Loucy (cell line): ENCODE measurements at regions not wholly inside any gene's neighbourhood (a gene's known extent, or its start where the extent isn't known, plus 50 kb on each side); places are given as distances from the start of the nearest gene placed in this dataset.

Experiments
- H2AFZ ChIP-seq: fragments of 200-600 bp; sonication (generic); 2 replicates; pipeline ENCODE4 v1.6.0; 2016; ENCODE audit warnings: antibody characterized with exemption, mild to moderate bottlenecking, low read length, moderate library complexity
- H3F3A ChIP-seq: fragments of 200-600 bp; 2 replicates; pipeline ENCODE4 v1.6.0; 2016; ENCODE audit warnings: antibody characterized with exemption, low read depth, mild to moderate bottlenecking
- H3K27me3 ChIP-seq: fragments of 200-600 bp; sonication (generic); 2 replicates; pipeline ENCODE4 v1.6.1; 2014; ENCODE audit warnings: low read length, mild to moderate bottlenecking; ENCODE audit not compliant: insufficient read depth, poor library complexity, severe bottlenecking
- H3K36me3 ChIP-seq: fragments of 200-600 bp; sonication (generic); 2 replicates; pipeline ENCODE4 v1.6.1; 2016; ENCODE audit warnings: low read length; ENCODE audit not compliant: insufficient read depth
- H3K4me1 ChIP-seq: fragments of 200-600 bp; sonication (generic); 2 replicates; pipeline ENCODE4 v1.5.1; 2014; ENCODE audit warnings: low read length, mild to moderate bottlenecking; ENCODE audit not compliant: insufficient read depth, poor library complexity, severe bottlenecking
- H3K4me2 ChIP-seq: fragments of 200-600 bp; sonication (generic); 2 replicates; pipeline ENCODE4 v1.6.0; 2014; ENCODE audit warnings: antibody characterized with exemption, low read length, low read depth, mild to moderate bottlenecking; ENCODE audit not compliant: poor library complexity, severe bottlenecking
- H3K4me3 ChIP-seq: fragments of 200-600 bp; sonication (generic); 2 replicates; pipeline ENCODE4 v1.5.1; 2014; ENCODE audit warnings: low read length, mild to moderate bottlenecking, mixed read lengths; ENCODE audit not compliant: poor library complexity, severe bottlenecking
- H3K79me2 ChIP-seq: fragments of 200-600 bp; sonication (generic); 2 replicates; pipeline ENCODE4 v1.6.1; 2014; ENCODE audit warnings: low read length; ENCODE audit not compliant: insufficient read depth
- H3K9ac ChIP-seq: fragments of 200-600 bp; sonication (generic); 2 replicates; pipeline ENCODE4 v1.6.0; 2014; ENCODE audit warnings: mild to moderate bottlenecking, low read depth, low read length, moderate library complexity; ENCODE audit not compliant: poor library complexity, severe bottlenecking
- H3K9me2 ChIP-seq: fragments of 200-600 bp; sonication (generic); replicated peaks from 2 replicates; pipeline ENCODE4 v1.6.1; 2016; ENCODE audit warnings: low read depth, low read length, mixed read lengths
- H3K9me3 ChIP-seq: fragments of 200-600 bp; sonication (generic); 2 replicates; pipeline ENCODE4 v1.6.1; 2014; ENCODE audit warnings: mild to moderate bottlenecking, antibody characterized with exemption, low read length, low read depth; ENCODE audit not compliant: insufficient read depth
- H4K20me1 ChIP-seq: fragments of 200-600 bp; sonication (generic); 2 replicates; pipeline ENCODE4 v1.6.0; 2014; ENCODE audit warnings: antibody characterized with exemption, low read length, mild to moderate bottlenecking; ENCODE audit not compliant: insufficient read depth, poor library complexity, severe bottlenecking
- CTCF ChIP-seq: fragments of 200-600 bp; sonication (generic); conservative IDR thresholded peaks from 2 replicates; pipeline ENCODE4 v1.5.1; 2014; ENCODE audit warnings: mild to moderate bottlenecking, antibody characterized with exemption, low read length
- EZH2phosphoT487 ChIP-seq: fragments of 200-600 bp; IDR thresholded peaks from 2 replicates; pipeline ENCODE4 v1.6.1; 2018; ENCODE audit warnings: antibody characterized with exemption, mild to moderate bottlenecking, moderate library complexity, borderline replicate concordance

GRCh38 chr11:106233191-106233590 is 155.7 kb downstream of the AASDHPPT start:
- Histone ChIP-seq H3K79me2 (no peaks in the 10 kb centered on the region), H3K9me2 (no peaks in the 10 kb centered on the region), H3K9ac (no peak overlapping the region), H3K9me3 (no peaks in the 10 kb centered on the region), H3K4me2 (no peak overlapping the region), H3K27me3 (no peaks in the 10 kb centered on the region), H3K4me1 (no peaks in the 10 kb centered on the region), H3K36me3 (no peaks in the 10 kb centered on the region), H4K20me1 (no peaks in the 10 kb centered on the region), H2AFZ (no peak overlapping the region), H3F3A (no peaks in the 10 kb centered on the region), H3K4me3 (no peak overlapping the region)
- TF ChIP-seq CTCF, result no peak
- TF ChIP-seq EZH2phosphoT487, result no peak

GRCh38 chr11:106234794-106235193 is 157.3 kb downstream of the AASDHPPT start:
- no peaks in the 10 kb centered on the region for H3K9me3 ChIP-seq
- no peaks in the 10 kb centered on the region for H4K20me1 ChIP-seq
- no peaks in the 10 kb centered on the region for H3K27me3 ChIP-seq
- no peak overlapping the region for H3K4me3 ChIP-seq
- TF ChIP-seq CTCF, result no peak
- no peak for TF ChIP-seq EZH2phosphoT487
- H3F3A ChIP-seq, result no peaks in the 10 kb centered on the region
- H3K79me2 ChIP-seq, result no peaks in the 10 kb centered on the region
- no peak overlapping the region for H2AFZ ChIP-seq
- H3K36me3 ChIP-seq, result no peaks in the 10 kb centered on the region
- no peaks in the 10 kb centered on the region for H3K9me2 ChIP-seq
- H3K4me2 ChIP-seq, result no peak overlapping the region
- no peak overlapping the region for H3K9ac ChIP-seq
- H3K4me1 ChIP-seq, result no peaks in the 10 kb centered on the region

- Histone ChIP-seq H3K4me3 (no peak overlapping the region), H4K20me1 (no peaks in the 10 kb centered on the region), H3K4me1 (no peaks in the 10 kb centered on the region), H3K36me3 (no peaks in the 10 kb centered on the region), H3K79me2 (no peaks in the 10 kb centered on the region), H2AFZ (no peak overlapping the region), H3K9me2 (no peaks in the 10 kb centered on the region), H3K27me3 (no peaks in the 10 kb centered on the region), H3K4me2 (no peak overlapping the region), H3K9ac (no peak overlapping the region), H3K9me3 (no peaks in the 10 kb centered on the region), H3F3A (no peaks in the 10 kb centered on the region)
- TF ChIP-seq EZH2phosphoT487, result no peak
- no peak for TF ChIP-seq CTCF
Observed at GRCh38 chr11:106236295-106236694, 158.8 kb downstream of the AASDHPPT start.
